Fibroblast of lung (primary cell): ENCODE measurements at regions not wholly inside any gene's neighbourhood (a gene's known extent, or its start where the extent isn't known, plus 50 kb on each side); places are given as distances from the start of the nearest gene placed in this dataset.

Experiments
- EZH2 ChIP-seq: IDR thresholded peaks from 2 replicates; pipeline ENCODE4 v1.5.1; 2012; ENCODE audit warnings: low read length, control low read depth, mild to moderate bottlenecking; ENCODE audit errors: missing control alignments
- TF ChIP-seq, protein P1 (sequence below), 2 donors: IDR thresholded peaks in 1 of 2; conservative IDR thresholded peaks in 1 of 2; 1 replicate in 1 of 2; 2 replicates in 1 of 2; pipeline ENCODE4 v1.5.1; 2011 to 2012; ENCODE audit warnings: low read length in 2 of 2, control low read depth in 1 of 2, inconsistent platforms in 1 of 2, low read depth in 1 of 2, mild to moderate bottlenecking in 1 of 2

DNA sequence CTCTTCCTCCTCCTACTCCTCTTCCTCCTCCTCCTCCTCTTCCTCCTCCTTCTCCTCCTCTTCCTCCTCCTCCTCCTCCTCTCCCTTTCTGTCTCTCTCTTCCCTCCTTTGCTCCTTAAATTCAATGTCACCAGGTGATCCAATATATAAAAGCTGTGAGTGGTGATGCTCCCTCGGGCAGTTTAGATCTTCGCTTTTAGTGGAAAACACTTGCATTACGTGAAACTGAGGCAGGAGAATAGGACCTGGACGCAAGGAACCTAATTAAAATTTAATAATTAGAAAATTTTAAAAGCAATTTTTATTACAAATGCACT lies 279.7 kb downstream of the XXYLT1 start:
- TF ChIP-seq, protein P1, sequence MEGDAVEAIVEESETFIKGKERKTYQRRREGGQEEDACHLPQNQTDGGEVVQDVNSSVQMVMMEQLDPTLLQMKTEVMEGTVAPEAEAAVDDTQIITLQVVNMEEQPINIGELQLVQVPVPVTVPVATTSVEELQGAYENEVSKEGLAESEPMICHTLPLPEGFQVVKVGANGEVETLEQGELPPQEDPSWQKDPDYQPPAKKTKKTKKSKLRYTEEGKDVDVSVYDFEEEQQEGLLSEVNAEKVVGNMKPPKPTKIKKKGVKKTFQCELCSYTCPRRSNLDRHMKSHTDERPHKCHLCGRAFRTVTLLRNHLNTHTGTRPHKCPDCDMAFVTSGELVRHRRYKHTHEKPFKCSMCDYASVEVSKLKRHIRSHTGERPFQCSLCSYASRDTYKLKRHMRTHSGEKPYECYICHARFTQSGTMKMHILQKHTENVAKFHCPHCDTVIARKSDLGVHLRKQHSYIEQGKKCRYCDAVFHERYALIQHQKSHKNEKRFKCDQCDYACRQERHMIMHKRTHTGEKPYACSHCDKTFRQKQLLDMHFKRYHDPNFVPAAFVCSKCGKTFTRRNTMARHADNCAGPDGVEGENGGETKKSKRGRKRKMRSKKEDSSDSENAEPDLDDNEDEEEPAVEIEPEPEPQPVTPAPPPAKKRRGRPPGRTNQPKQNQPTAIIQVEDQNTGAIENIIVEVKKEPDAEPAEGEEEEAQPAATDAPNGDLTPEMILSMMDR (conservative IDR thresholded peaks at IDR 0.05 in 1 of 2, IDR thresholded peaks at IDR 0.05 in 1 of 2; ENCODE audit: low read depth in 1 of 2, low read length in 2 of 2), result no peak
- TF ChIP-seq EZH2, result no peak
